HepG2 (cell line): ENCODE measurements at regions not wholly inside any gene's neighbourhood (a gene's known extent, or its start where the extent isn't known, plus 50 kb on each side); places are given as distances from the start of the nearest gene placed in this dataset.

ENCODE experiments used
- ATAC-seq: fragments of 200-7000 bp; cut with Tn5 transposase; 3 replicates; pipeline ENCODE4 v1.9.1; 2020; ENCODE audit warnings: mild to moderate bottlenecking, moderate library complexity
- BruUV-seq: library from RNA; stranded (reverse); fragments of 400-500 nt; replicated peaks from 2 replicates; lab custom pipeline; 2021; lab: Mats Ljungman, UMichigan
- CTCF ChIA-PET: fragments of 300-600 bp; formaldehyde crosslinking; extraction: SDS; loops from one replicate; lab custom pipeline; 2021; ENCODE audit warnings: low total read pairs, inconsistent platforms, low intra/inter-chr PET ratio; lab: Yijun Ruan, JAX
- POLR2A ChIA-PET: fragments of 350-600 bp; sonication (Branson Sonifier 250); formaldehyde crosslinking; loops from one replicate; lab custom pipeline; 2020; ENCODE audit warnings: antibody characterized with exemption, inconsistent platforms; lab: Yijun Ruan, JAX
- DNase-seq: peaks from one replicate; pipeline ENCODE4 v3.0.0-alpha.2; 2015; ENCODE audit warnings: low spot score
- FAIRE-seq: peaks from 3 replicates; lab custom pipeline; 2011; peaks lifted over from hg19 to GRCh38; lab: Jason Lieb, UNC
- H2AFZ ChIP-seq: one replicate; pipeline ENCODE4 v1.6.1; 2011; ENCODE audit warnings: low read length, inconsistent platforms
- H3K27ac ChIP-seq: fragments of 300-600 bp; 3 replicates; pipeline ENCODE4 v1.8.0; 2011; ENCODE audit warnings: mixed run types, mild to moderate bottlenecking, mixed read lengths, low read length, inconsistent platforms; ENCODE audit not compliant: insufficient read depth; ENCODE audit errors: extremely low read length
- H3K27me3 ChIP-seq, 2 experiments: fragments of 200-600 bp in 1 of 2; 2 replicates in 1 of 2; 3 replicates in 1 of 2; pipeline versions ENCODE4 v1.6.0 to v1.8.0; 2011; ENCODE audit warnings: low read length in 2 of 2, mild to moderate bottlenecking in 2 of 2, moderate library complexity in 2 of 2, inconsistent platforms in 1 of 2; ENCODE audit not compliant: insufficient read depth in 2 of 2, control insufficient read depth in 1 of 2
- H3K36me3 ChIP-seq, 2 experiments: fragments of 200-600 bp in 1 of 2; replicated peaks in 1 of 2; 2 replicates in 1 of 2; 3 replicates in 1 of 2; pipeline versions ENCODE4 v1.5.1 to v1.8.0; 2011; ENCODE audit warnings: low read length in 2 of 2, inconsistent platforms in 1 of 2; ENCODE audit not compliant: insufficient read depth in 2 of 2, control insufficient read depth in 1 of 2
- H3K4me1 ChIP-seq: 2 replicates; pipeline ENCODE4 v1.5.1; 2012; ENCODE audit warnings: low read length, inconsistent platforms; ENCODE audit not compliant: insufficient read depth
- H3K4me2 ChIP-seq: 2 replicates; pipeline ENCODE4 v1.6.0; 2011; ENCODE audit warnings: low read depth, low read length, inconsistent platforms
- H3K4me3 ChIP-seq, 3 experiments: fragments of 200-600 bp in 1 of 3; sonication (generic), shearing (Covaris generic) in 1 of 3; replicated peaks in 1 of 3; 2 replicates each; pipeline ENCODE4 v1.5.1; 2011 to 2016; ENCODE audit warnings: low read length in 3 of 3, inconsistent platforms in 2 of 3, low read depth in 2 of 3, mild to moderate bottlenecking in 2 of 3, control low read depth in 1 of 3, mixed read lengths in 1 of 3; ENCODE audit not compliant: insufficient read depth in 1 of 3
- H3K79me2 ChIP-seq: one replicate; pipeline ENCODE4 v1.6.1; 2011; ENCODE audit warnings: low read length, inconsistent platforms; ENCODE audit not compliant: insufficient read depth
- H3K9ac ChIP-seq: 2 replicates; pipeline ENCODE4 v1.6.0; 2011; ENCODE audit warnings: mild to moderate bottlenecking, low read depth, low read length, inconsistent platforms; ENCODE audit not compliant: insufficient read depth
- H3K9me3 ChIP-seq: 2 replicates; pipeline ENCODE4 v1.5.1; 2012; ENCODE audit warnings: mild to moderate bottlenecking, low read length
- H4K20me1 ChIP-seq: 2 replicates; pipeline ENCODE4 v1.6.0; 2011; ENCODE audit warnings: inconsistent platforms, mild to moderate bottlenecking, low read length, moderate library complexity; ENCODE audit not compliant: insufficient read depth
- HNRNPLL ChIP-seq: fragments of 200-400 bp; formaldehyde crosslinking; IDR thresholded peaks from 2 replicates; pipeline ENCODE4 v1.6.1; 2017; ENCODE audit warnings: mild to moderate bottlenecking, low read depth, low read length; ENCODE audit not compliant: poor library complexity, severe bottlenecking
- IKZF1 ChIP-seq: fragments of 450-650 bp; IDR thresholded peaks from 2 replicates; pipeline ENCODE4 v1.7.1; 2016
- RAD51 ChIP-seq: fragments of 450-650 bp; IDR thresholded peaks from 2 replicates; pipeline ENCODE4 v1.6.1; 2016; ENCODE audit warnings: borderline replicate concordance
- RORA ChIP-seq: sonication (generic); formaldehyde crosslinking; IDR thresholded peaks from 2 replicates; pipeline ENCODE4 v1.5.0; 2020; ENCODE audit warnings: mild to moderate bottlenecking, missing genetic modification reagents, moderate library complexity
- SMARCC2 ChIP-seq: fragments of 450-650 bp; IDR thresholded peaks from 2 replicates; pipeline ENCODE4 v1.6.1; 2017; ENCODE audit warnings: antibody characterized with exemption, mild to moderate bottlenecking
- SNRNP70 ChIP-seq: fragments of 200-400 bp; formaldehyde crosslinking; IDR thresholded peaks from 2 replicates; pipeline ENCODE4 v1.6.1; 2017; ENCODE audit warnings: mild to moderate bottlenecking, low read depth, low read length, moderate library complexity
- TBX2 ChIP-seq: sonication (generic); formaldehyde crosslinking; IDR thresholded peaks from 2 replicates; pipeline ENCODE4 v1.5.0; 2020; ENCODE audit warnings: missing genetic modification reagents, mild to moderate bottlenecking, borderline replicate concordance
- U2AF2 ChIP-seq: fragments of 200-400 bp; formaldehyde crosslinking; IDR thresholded peaks from 2 replicates; pipeline ENCODE4 v1.6.1; 2017; ENCODE audit warnings: low read depth, mild to moderate bottlenecking, low read length
- ZNF138 ChIP-seq: sonication (generic); formaldehyde crosslinking; IDR thresholded peaks from 2 replicates; pipeline ENCODE4 v1.5.0; 2020; ENCODE audit warnings: mild to moderate bottlenecking, low read depth, missing genetic modification reagents
- ZNF484 ChIP-seq: sonication (generic); formaldehyde crosslinking; IDR thresholded peaks from 2 replicates; pipeline ENCODE4 v1.5.1; 2020; ENCODE audit warnings: mild to moderate bottlenecking, low read depth, missing genetic modification reagents, borderline replicate concordance
- ZNF839 ChIP-seq: sonication (generic); formaldehyde crosslinking; IDR thresholded peaks from 2 replicates; pipeline ENCODE4 v1.4.0; 2020; ENCODE audit warnings: missing genetic modification reagents, mild to moderate bottlenecking, borderline replicate concordance
- in situ Hi-C: cut with HindIII; loops from 2 replicates; pipeline ENCODE4 v1.10.0; 2017; ENCODE audit warnings: low pct_unique_long_range_greater_than_20kb; ENCODE audit not compliant: extremely low pct_ligation_motif_present
- intact Hi-C: fragments of 100-400 bp; cut with micrococcal nuclease; formaldehyde crosslinking; loops from one replicate; pipeline ENCODE4 v1.10.0; 2022; ENCODE audit not compliant: unreplicated experiment
- TF ChIP-seq, protein P1 (sequence below): sonication (generic); formaldehyde crosslinking; IDR thresholded peaks from 2 replicates; pipeline ENCODE4 v1.4.0; 2020; ENCODE audit warnings: missing genetic modification reagents
- TF ChIP-seq, protein P2 (sequence below): IDR thresholded peaks from 2 replicates; pipeline ENCODE4 v1.6.1; 2018; ENCODE audit warnings: missing genetic modification reagents, mild to moderate bottlenecking, missing compliant biosample characterization
- TF ChIP-seq, protein P3 (sequence below): sonication (generic); formaldehyde crosslinking; IDR thresholded peaks from 2 replicates; pipeline ENCODE4 v1.4.0; 2020; ENCODE audit warnings: missing genetic modification reagents

DNA sequence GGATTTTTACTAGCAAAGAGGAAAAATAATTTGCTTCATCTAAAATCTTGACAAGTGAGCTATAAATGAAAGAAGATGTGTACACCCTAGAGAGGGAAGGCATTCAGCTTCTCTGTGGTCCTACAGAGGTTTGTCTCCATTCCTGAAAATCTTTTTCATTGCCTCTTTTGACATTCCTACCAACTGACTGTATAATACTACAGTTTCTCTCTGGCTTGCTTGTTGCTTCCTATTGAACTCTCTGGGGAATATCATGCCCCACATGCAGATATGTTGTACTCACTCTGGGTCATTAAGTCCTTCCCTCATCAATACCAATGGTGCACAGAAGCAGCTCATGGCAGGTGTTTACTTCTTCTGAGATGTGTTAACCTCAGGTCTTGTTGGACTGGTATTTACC, 371.2 kb upstream of the PLXNA2 start:
- intact Hi-C loops = no loop called here
- Histone ChIP-seq H3K4me3 (no peak overlapping the region), H2AFZ (no peak overlapping the region), H4K20me1 (no peaks in the 10 kb centered on the region), H3K9me3 (peaks cover 15% of the 10 kb centered on the region; the same call in 1 of the 2 replicates), H3K4me1 (no peaks in the 10 kb centered on the region), H3K9ac (no peak overlapping the region), H3K4me2 (no peak overlapping the region), H3K27ac (no peak overlapping the region)
- CTCF ChIA-PET = no interaction called here
- FAIRE-seq = no peak
- POLR2A ChIA-PET = no interaction called here
- no peak for TF ChIP-seq U2AF2
- TF ChIP-seq SNRNP70 = no peak
- TF ChIP-seq TBX2 (CRISPR knock-in tag) = no peak
- TF ChIP-seq, protein P1, sequence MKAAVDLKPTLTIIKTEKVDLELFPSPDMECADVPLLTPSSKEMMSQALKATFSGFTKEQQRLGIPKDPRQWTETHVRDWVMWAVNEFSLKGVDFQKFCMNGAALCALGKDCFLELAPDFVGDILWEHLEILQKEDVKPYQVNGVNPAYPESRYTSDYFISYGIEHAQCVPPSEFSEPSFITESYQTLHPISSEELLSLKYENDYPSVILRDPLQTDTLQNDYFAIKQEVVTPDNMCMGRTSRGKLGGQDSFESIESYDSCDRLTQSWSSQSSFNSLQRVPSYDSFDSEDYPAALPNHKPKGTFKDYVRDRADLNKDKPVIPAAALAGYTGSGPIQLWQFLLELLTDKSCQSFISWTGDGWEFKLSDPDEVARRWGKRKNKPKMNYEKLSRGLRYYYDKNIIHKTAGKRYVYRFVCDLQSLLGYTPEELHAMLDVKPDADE (CRISPR knock-in tag) = no peak
- TF ChIP-seq, protein P2, sequence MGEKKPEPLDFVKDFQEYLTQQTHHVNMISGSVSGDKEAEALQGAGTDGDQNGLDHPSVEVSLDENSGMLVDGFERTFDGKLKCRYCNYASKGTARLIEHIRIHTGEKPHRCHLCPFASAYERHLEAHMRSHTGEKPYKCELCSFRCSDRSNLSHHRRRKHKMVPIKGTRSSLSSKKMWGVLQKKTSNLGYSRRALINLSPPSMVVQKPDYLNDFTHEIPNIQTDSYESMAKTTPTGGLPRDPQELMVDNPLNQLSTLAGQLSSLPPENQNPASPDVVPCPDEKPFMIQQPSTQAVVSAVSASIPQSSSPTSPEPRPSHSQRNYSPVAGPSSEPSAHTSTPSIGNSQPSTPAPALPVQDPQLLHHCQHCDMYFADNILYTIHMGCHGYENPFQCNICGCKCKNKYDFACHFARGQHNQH (CRISPR knock-in tag) = no peak
- no peak for TF ChIP-seq ZNF138 (CRISPR knock-in tag)
- TF ChIP-seq ZNF839 (CRISPR knock-in tag) = no peak
- TF ChIP-seq HNRNPLL = no peak
- no peak for TF ChIP-seq RAD51
- TF ChIP-seq ZNF484 (CRISPR knock-in tag) = no peak
- no peak for TF ChIP-seq RORA (CRISPR knock-in tag)
- no peak for TF ChIP-seq IKZF1
- no peak for TF ChIP-seq SMARCC2
- TF ChIP-seq, protein P3, sequence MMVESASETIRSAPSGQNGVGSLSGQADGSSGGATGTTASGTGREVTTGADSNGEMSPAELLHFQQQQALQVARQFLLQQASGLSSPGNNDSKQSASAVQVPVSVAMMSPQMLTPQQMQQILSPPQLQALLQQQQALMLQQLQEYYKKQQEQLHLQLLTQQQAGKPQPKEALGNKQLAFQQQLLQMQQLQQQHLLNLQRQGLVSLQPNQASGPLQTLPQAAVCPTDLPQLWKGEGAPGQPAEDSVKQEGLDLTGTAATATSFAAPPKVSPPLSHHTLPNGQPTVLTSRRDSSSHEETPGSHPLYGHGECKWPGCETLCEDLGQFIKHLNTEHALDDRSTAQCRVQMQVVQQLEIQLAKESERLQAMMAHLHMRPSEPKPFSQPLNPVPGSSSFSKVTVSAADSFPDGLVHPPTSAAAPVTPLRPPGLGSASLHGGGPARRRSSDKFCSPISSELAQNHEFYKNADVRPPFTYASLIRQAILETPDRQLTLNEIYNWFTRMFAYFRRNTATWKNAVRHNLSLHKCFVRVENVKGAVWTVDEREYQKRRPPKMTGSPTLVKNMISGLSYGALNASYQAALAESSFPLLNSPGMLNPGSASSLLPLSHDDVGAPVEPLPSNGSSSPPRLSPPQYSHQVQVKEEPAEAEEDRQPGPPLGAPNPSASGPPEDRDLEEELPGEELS (CRISPR knock-in tag) = no peak
- TF ChIP-seq, all 625 proteins: peak for 0
- no TSS peak for BruUV-seq
- H3K27me3 ChIP-seq = no peaks in the 10 kb centered on the region
- DNase-seq = no peak
- no peak for ATAC-seq
- no peaks in the 10 kb centered on the region for H3K36me3 ChIP-seq
- in situ Hi-C loops = no loop called here
- H3K79me2 ChIP-seq = no peaks in the 10 kb centered on the region
